DOHH2 (cell line): ENCODE measurements at regions not wholly inside any gene's neighbourhood (a gene's known extent, or its start where the extent isn't known, plus 50 kb on each side); places are given as distances from the start of the nearest gene placed in this dataset.

Experiments
- H3F3A ChIP-seq: fragments of 200-600 bp; sonication (generic), shearing (Covaris generic); 2 replicates; pipeline ENCODE4 v1.6.0; 2016; ENCODE audit warnings: antibody characterized with exemption, mild to moderate bottlenecking; ENCODE audit not compliant: control insufficient read depth, insufficient read depth
- H3K27ac ChIP-seq: fragments of 200-600 bp; sonication (generic); 2 replicates; pipeline ENCODE4 v1.5.1; 2014; ENCODE audit warnings: low read depth, mild to moderate bottlenecking, low read length, moderate library complexity
- H3K27me3 ChIP-seq: fragments of 200-600 bp; sonication (generic); 2 replicates; pipeline ENCODE4 v1.6.1; 2014; ENCODE audit warnings: mild to moderate bottlenecking, low read length, mixed read lengths; ENCODE audit not compliant: control insufficient read depth
- H3K36me3 ChIP-seq: fragments of 200-600 bp; sonication (generic); 2 replicates; pipeline ENCODE4 v1.6.1; 2014; ENCODE audit warnings: mild to moderate bottlenecking, low read length, moderate library complexity, mixed read lengths; ENCODE audit not compliant: control insufficient read depth
- H3K4me1 ChIP-seq: fragments of 200-600 bp; sonication (generic); 2 replicates; pipeline ENCODE4 v1.6.1; 2014; ENCODE audit warnings: mild to moderate bottlenecking, low read length, mixed read lengths; ENCODE audit not compliant: control insufficient read depth
- H3K4me2 ChIP-seq: fragments of 200-600 bp; sonication (generic); 2 replicates; pipeline ENCODE4 v1.6.0; 2014; ENCODE audit warnings: mild to moderate bottlenecking, low read length, moderate library complexity
- H3K4me3 ChIP-seq: fragments of 200-600 bp; sonication (generic); 2 replicates; pipeline ENCODE4 v1.5.1; 2014; ENCODE audit warnings: mild to moderate bottlenecking, low read length, mixed read lengths
- H3K79me2 ChIP-seq: fragments of 200-600 bp; sonication (generic); 2 replicates; pipeline ENCODE4 v1.6.1; 2014; ENCODE audit warnings: mild to moderate bottlenecking, low read length, mixed read lengths; ENCODE audit not compliant: control insufficient read depth
- H3K9me2 ChIP-seq: fragments of 200-600 bp; sonication (generic); replicated peaks from 2 replicates; pipeline ENCODE4 v1.6.1; 2014; ENCODE audit warnings: mild to moderate bottlenecking, low read length, mixed read lengths; ENCODE audit not compliant: control insufficient read depth
- H3K9me3 ChIP-seq: fragments of 200-600 bp; sonication (generic); 2 replicates; pipeline ENCODE4 v1.6.1; 2014; ENCODE audit warnings: antibody characterized with exemption, low read length, mixed read lengths; ENCODE audit not compliant: control insufficient read depth, insufficient read depth
- H4K20me1 ChIP-seq: fragments of 200-600 bp; sonication (generic); 2 replicates; pipeline ENCODE4 v1.6.0; 2014; ENCODE audit warnings: low read depth, mild to moderate bottlenecking, antibody characterized with exemption, low read length, moderate library complexity; ENCODE audit not compliant: control insufficient read depth, insufficient read depth
- CTCF ChIP-seq: fragments of 200-600 bp; sonication (generic); IDR thresholded peaks from one replicate; pipeline ENCODE4 v1.5.1; 2014; ENCODE audit warnings: antibody characterized with exemption, mild to moderate bottlenecking, low read depth, low read length; ENCODE audit not compliant: poor library complexity, severe bottlenecking
- EZH2phosphoT487 ChIP-seq: fragments of 200-600 bp; sonication (generic); IDR thresholded peaks from 2 replicates; pipeline ENCODE4 v1.6.1; 2017; ENCODE audit warnings: borderline replicate concordance, mild to moderate bottlenecking, antibody characterized with exemption, low read length, moderate library complexity, mixed read lengths

GRCh38 chr5:54774281-54775170 is 210.9 kb downstream of the ESM1 start:
- Histone ChIP-seq H3K9me3 (no peaks in the 10 kb centered on the region), H3K4me2 (no peak overlapping the region), H3F3A (no peaks in the 10 kb centered on the region), H3K79me2 (no peaks in the 10 kb centered on the region), H3K36me3 (no peaks in the 10 kb centered on the region), H3K4me3 (no peak overlapping the region), H3K9me2 (no peaks in the 10 kb centered on the region), H3K27ac (no peak overlapping the region), H3K4me1 (no peaks in the 10 kb centered on the region), H3K27me3 (no peaks in the 10 kb centered on the region), H4K20me1 (no peaks in the 10 kb centered on the region)
- TF ChIP-seq EZH2phosphoT487: no peak
- TF ChIP-seq CTCF: no peak

- Histone ChIP-seq H3K79me2 (no peaks in the 10 kb centered on the region), H3K4me1 (no peaks in the 10 kb centered on the region), H3K9me3 (no peaks in the 10 kb centered on the region), H3K36me3 (no peaks in the 10 kb centered on the region), H3K27ac (no peak overlapping the region), H3K27me3 (no peaks in the 10 kb centered on the region), H3F3A (no peaks in the 10 kb centered on the region), H3K4me2 (no peak overlapping the region), H4K20me1 (no peaks in the 10 kb centered on the region), H3K9me2 (no peaks in the 10 kb centered on the region), H3K4me3 (no peak overlapping the region)
- TF ChIP-seq CTCF: no peak
- no peak for TF ChIP-seq EZH2phosphoT487
These were observed 212.7 kb downstream of the ESM1 start for GRCh38 chr5:54772684-54773083.

- Histone ChIP-seq H3K4me3 (no peak overlapping the region), H3K36me3 (no peaks in the 10 kb centered on the region), H3K27me3 (no peaks in the 10 kb centered on the region), H4K20me1 (no peaks in the 10 kb centered on the region), H3K79me2 (no peaks in the 10 kb centered on the region), H3K4me1 (no peaks in the 10 kb centered on the region), H3K27ac (no peak overlapping the region), H3K4me2 (no peak overlapping the region), H3K9me3 (no peaks in the 10 kb centered on the region), H3F3A (no peaks in the 10 kb centered on the region), H3K9me2 (no peaks in the 10 kb centered on the region)
- TF ChIP-seq EZH2phosphoT487 (no peak), CTCF (no peak)
These were observed 213.2 kb downstream of the ESM1 start for GRCh38 chr5:54772231-54772630.
